Upper lobe of left lung (tissue), 6 donors: ENCODE measurements at regions not wholly inside any gene's neighbourhood (a gene's known extent, or its start where the extent isn't known, plus 50 kb on each side); places are given as distances from the start of the nearest gene placed in this dataset.

Experiments used
- ATAC-seq, 2 donors: fragments of 200-7000 bp; cut with Tn5 transposase; one replicate each; pipeline ENCODE4 v1.9.1; 2022; ENCODE audit warnings: mild to moderate bottlenecking in 2 of 2, moderate library complexity in 2 of 2; ENCODE audit not compliant: low FRiP score in 2 of 2
- DNase-seq, 2 donors: peaks; one replicate each; pipeline ENCODE4 v3.0.0-alpha.2; 2019 to 2020
- H3K27ac ChIP-seq, 4 donors: fragments of 200-600 bp; sonication (generic); one replicate each; pipeline ENCODE4 v1.5.1; 2016 to 2019
- H3K27me3 ChIP-seq, 4 donors: fragments of 200-600 bp; sonication (generic); one replicate each; pipeline ENCODE4 v1.5.1; 2017 to 2019
- H3K36me3 ChIP-seq, 4 donors: fragments of 200-600 bp; sonication (generic); one replicate each; pipeline ENCODE4 v1.5.1; 2016 to 2019
- H3K4me1 ChIP-seq, 4 donors: fragments of 200-600 bp; sonication (generic); one replicate each; pipeline ENCODE4 v1.5.1; 2018 to 2019
- H3K4me3 ChIP-seq, 4 donors: fragments of 200-600 bp; sonication (generic); one replicate each; pipeline ENCODE4 v1.5.1; 2017 to 2019; ENCODE audit warnings: mild to moderate bottlenecking in 2 of 4, moderate library complexity in 1 of 4
- H3K9me3 ChIP-seq, 4 donors: fragments of 200-600 bp; sonication (generic); one replicate each; pipeline ENCODE4 v1.5.1; 2018 to 2019
- EP300 ChIP-seq, 4 donors: sonication (generic); formaldehyde crosslinking; IDR thresholded peaks; one replicate each; pipeline ENCODE4 v1.5.1; 2017; ENCODE audit warnings: antibody characterized with exemption in 4 of 4, control low read depth in 2 of 4
- POLR2A ChIP-seq, 4 donors: fragments of 450-650 bp; IDR thresholded peaks; one replicate each; pipeline ENCODE4 v1.5.1; 2016 to 2017; ENCODE audit warnings: antibody characterized with exemption in 4 of 4, mild to moderate bottlenecking in 2 of 4
- POLR2AphosphoS5 ChIP-seq, 2 donors: sonication (generic); formaldehyde crosslinking; IDR thresholded peaks; one replicate each; pipeline ENCODE4 v1.5.1; 2017; ENCODE audit warnings: antibody characterized with exemption in 2 of 2
- WGBS, 2 donors: methylation state at CpG; one replicate each; pipeline ENCODE4 v1.1.5; 2017 to 2018; 5-methylcytosine and 5-hydroxymethylcytosine counted together
- TF ChIP-seq, protein P1 (sequence below), 6 experiments: fragments of 450-650 bp in 4 of 6; fragments of 200-600 bp in 2 of 6; sonication (generic) in 2 of 6; IDR thresholded peaks; one replicate each; pipeline ENCODE4 v1.5.1; 2016 to 2019; ENCODE audit warnings: antibody characterized with exemption in 6 of 6
- donor health status: DM: no; HTN: no; CAD: no; lungs with moderate emphysema.
- donor health status: DM: no; HTN: yes; CAD: no; lungs with severe emphysema.

DNA sequence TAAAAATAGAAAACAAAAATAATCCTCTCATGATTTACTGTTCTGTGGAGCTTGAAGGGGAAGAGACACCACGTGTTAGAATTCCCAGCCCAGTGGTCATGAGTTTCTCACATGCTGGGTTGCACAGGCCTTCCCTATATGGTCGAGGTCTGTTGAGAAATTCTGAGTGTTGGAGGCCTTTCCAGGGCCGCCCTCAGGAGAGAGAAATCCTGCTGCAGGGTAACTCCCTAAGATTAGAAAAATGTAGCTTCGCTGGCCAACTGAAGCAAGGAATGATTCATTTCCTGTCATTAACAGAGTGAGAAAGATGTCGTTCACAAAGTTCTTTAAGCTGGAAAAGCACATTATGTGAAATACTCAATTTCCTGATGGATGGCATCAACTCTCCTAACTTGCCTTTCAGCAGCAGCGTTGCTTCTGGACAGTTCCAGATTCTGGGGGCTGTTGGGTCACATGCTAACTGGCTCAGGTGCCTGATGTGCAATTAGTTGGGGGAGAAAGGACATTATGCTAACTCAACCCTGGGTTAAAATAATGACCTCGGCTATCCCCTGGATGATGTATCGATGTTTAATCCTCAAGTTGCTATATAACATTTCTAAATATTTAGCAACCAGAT is 104.8 kb upstream of the CD180 start:
- H3K27me3 ChIP-seq: no peaks in the 10 kb centered on the region
- WGBS, 2 donors: 46 to 50% methylated on average over 8 of the region's 8 CpGs
- TF ChIP-seq POLR2A (IDR thresholded peaks at IDR 0.05) (no peak), POLR2AphosphoS5 (IDR thresholded peaks at IDR 0.05) (peak; percentile 67 to 69), EP300 (IDR thresholded peaks at IDR 0.05) (peak in 2 of 4 donors; percentile 24 to 70)
- TF ChIP-seq, protein P1, sequence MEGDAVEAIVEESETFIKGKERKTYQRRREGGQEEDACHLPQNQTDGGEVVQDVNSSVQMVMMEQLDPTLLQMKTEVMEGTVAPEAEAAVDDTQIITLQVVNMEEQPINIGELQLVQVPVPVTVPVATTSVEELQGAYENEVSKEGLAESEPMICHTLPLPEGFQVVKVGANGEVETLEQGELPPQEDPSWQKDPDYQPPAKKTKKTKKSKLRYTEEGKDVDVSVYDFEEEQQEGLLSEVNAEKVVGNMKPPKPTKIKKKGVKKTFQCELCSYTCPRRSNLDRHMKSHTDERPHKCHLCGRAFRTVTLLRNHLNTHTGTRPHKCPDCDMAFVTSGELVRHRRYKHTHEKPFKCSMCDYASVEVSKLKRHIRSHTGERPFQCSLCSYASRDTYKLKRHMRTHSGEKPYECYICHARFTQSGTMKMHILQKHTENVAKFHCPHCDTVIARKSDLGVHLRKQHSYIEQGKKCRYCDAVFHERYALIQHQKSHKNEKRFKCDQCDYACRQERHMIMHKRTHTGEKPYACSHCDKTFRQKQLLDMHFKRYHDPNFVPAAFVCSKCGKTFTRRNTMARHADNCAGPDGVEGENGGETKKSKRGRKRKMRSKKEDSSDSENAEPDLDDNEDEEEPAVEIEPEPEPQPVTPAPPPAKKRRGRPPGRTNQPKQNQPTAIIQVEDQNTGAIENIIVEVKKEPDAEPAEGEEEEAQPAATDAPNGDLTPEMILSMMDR (IDR thresholded peaks at IDR 0.05): no peak
- H3K27ac ChIP-seq: peak overlapping the region; percentile 34 to 79 (median 69)
- no peak overlapping the region for H3K4me3 ChIP-seq
- peak in 1 of 2 donors; percentile 66 for DNase-seq
- H3K9me3 ChIP-seq: no peaks in the 10 kb centered on the region
- no peaks in the 10 kb centered on the region for H3K36me3 ChIP-seq
- peaks cover 27 to 55% (median 41%) of the 10 kb centered on the region in 4 donors for H3K4me1 ChIP-seq
- peak; percentile 53 to 88 for ATAC-seq

- Histone ChIP-seq H3K27ac (peak overlapping the region in 3 of 4 donors; percentile 61 to 79 (median 75)), H3K9me3 (no peaks in the 10 kb centered on the region), H3K4me3 (no peak overlapping the region), H3K36me3 (no peaks in the 10 kb centered on the region), H3K4me1 (peaks cover 21 to 44% (median 32%) of the 10 kb centered on the region in 4 donors), H3K27me3 (no peaks in the 10 kb centered on the region)
- no peak for DNase-seq
- ATAC-seq: no peak
- no peak for TF ChIP-seq POLR2AphosphoS5 (IDR thresholded peaks at IDR 0.05)
- TF ChIP-seq EP300 (IDR thresholded peaks at IDR 0.05): no peak
- no peak for TF ChIP-seq POLR2A (IDR thresholded peaks at IDR 0.05)
- TF ChIP-seq, protein P1 (IDR thresholded peaks at IDR 0.05): no peak
- 66 to 87% methylated on average over 2 of the region's 2 CpGs for WGBS, 2 donors
Measured at GRCh38 chr5:67300326-67300725, 103.7 kb upstream of the CD180 start.

DNA sequence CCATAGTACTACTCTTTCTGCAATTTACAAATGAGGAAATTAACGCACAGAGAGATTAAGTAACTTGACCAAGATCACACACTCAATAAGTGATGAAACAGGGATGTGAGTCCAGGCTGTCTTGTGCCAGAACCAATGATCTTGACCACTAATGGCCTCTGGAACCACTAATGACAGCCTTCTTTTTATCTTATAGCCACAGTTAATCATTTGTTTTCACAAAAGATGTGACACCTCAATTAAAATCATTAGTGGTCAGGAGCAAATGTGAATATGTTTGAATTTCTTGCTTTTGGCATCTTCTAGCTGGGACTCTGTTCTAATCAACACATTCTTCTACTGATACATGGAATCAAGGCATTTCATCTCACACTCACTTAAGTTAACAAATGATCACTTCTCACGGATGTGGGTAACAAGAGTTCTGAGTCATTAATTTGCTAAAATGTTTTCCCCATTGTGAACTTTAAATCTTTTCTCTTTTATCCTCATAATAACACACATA is 102.7 kb upstream of the CD180 start:
- no peak for DNase-seq
- TF ChIP-seq, protein P1 (IDR thresholded peaks at IDR 0.05): no peak
- TF ChIP-seq POLR2A (IDR thresholded peaks at IDR 0.05) (no peak), POLR2AphosphoS5 (IDR thresholded peaks at IDR 0.05) (no peak), EP300 (IDR thresholded peaks at IDR 0.05) (no peak)
- no peaks in the 10 kb centered on the region for H3K27me3 ChIP-seq
- no peaks in the 10 kb centered on the region for H3K36me3 ChIP-seq
- H3K9me3 ChIP-seq: no peaks in the 10 kb centered on the region
- WGBS, 2 donors: 63 to 71% methylated on average over 2 of the region's 2 CpGs
- no peak overlapping the region for H3K4me3 ChIP-seq
- H3K4me1 ChIP-seq: peaks cover 18 to 38% (median 28%) of the 10 kb centered on the region in 4 donors
- ATAC-seq: no peak
- H3K27ac ChIP-seq: peak overlapping the region in 2 of 4 donors; percentile 14 to 79

DNA sequence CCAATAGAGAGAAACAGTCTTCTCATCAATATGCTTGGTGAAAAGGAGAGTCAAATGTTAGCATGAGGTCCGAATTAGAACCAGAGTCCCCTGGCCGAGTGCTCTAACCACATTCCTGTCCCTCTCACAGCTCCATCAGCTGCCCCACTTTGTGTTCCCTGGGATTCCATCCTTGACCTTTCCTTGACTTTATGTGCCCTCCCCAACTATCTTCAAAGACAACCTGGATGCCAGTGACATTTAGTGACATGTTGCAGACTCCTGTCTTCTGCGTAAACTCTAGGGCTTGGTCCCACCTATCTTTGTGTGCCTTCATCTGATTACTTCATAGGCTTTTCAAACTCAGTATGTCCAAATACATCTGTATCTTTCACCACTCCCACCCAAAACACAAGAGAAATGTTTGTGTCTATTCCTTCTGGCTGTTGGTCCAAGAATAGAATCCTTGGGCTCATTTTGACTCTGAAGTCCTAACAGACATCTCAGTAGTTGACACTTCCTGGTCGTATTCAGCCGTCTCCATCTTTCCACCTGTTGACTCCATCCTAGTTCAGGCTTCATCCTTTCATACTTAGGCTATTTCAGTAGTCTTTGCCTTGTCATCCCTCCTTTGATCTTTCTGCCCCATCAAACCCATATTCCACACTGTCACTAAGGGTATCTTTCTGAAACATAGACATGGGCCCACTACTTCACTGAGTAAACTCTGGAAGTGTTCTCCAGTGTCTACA is 101.4 kb upstream of the CD180 start:
- ATAC-seq: no peak

More for the DNA sequence above, 101.4 kb upstream of the CD180 start:
- Histone ChIP-seq H3K4me1 (peaks cover 15 to 29% (median 25%) of the 10 kb centered on the region in 4 donors), H3K9me3 (no peaks in the 10 kb centered on the region), H3K27me3 (no peaks in the 10 kb centered on the region), H3K36me3 (no peaks in the 10 kb centered on the region), H3K27ac (peak overlapping the region in 1 of 4 donors; percentile 19), H3K4me3 (no peak overlapping the region)
- TF ChIP-seq POLR2A (IDR thresholded peaks at IDR 0.05) (no peak), EP300 (IDR thresholded peaks at IDR 0.05) (no peak), POLR2AphosphoS5 (IDR thresholded peaks at IDR 0.05) (no peak)
- TF ChIP-seq, protein P1 (IDR thresholded peaks at IDR 0.05): no peak
- WGBS, 2 donors: 95 to 96% methylated on average over 5 of the region's 5 CpGs
- DNase-seq: no peak
